ENCODE measurements at regions not wholly inside any gene's neighbourhood (a gene's known extent, or its start where the extent isn't known, plus 50 kb on each side); places are given as distances from the start of the nearest gene placed in this dataset.

GRCh38 chr11:106344394-106344793 is 266.9 kb downstream of the AASDHPPT start:
- DNase-seq, result no peak

- no peak for DNase-seq
These were observed 267.5 kb downstream of the AASDHPPT start for GRCh38 chr11:106344966-106345365.

DNA sequence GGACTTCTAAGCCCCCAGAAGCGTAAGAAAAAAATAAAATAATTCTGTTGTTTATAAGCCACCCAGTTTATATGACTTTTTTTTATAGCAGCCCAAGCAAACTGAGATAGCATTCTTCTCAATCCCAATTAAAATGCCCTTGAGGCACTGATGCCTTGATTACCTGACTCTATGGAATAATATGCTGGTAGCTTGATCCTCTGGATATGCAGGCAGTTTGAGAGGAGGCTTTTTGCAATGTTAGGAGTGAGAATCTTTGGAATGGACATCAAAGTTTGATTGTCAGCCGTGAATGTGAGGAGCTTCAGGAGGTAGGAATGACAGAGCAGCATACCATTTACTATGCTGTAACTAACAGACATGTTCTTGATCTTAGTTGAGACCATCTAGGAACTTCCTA is 275.6 kb downstream of the AASDHPPT start:
- no peak for DNase-seq

DNA sequence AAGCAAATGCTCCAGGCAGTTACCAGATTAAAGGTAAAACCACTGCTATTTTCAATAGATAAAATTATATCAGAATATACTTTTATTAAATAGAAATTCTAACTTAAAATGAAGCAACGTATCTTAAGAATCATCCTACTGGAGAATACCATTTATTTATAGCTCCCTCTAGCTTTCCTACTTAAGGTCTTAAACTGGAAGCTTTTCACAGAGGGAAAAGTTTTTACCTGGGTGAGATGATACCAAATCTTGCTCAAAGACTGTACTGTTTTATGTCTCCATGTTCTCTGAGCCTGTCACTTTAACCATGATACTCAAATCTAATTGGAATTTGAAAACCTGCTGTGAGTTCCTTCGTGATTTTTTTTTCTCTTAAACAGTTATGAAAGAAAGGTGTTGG is 291.8 kb downstream of the AASDHPPT start:
- peak; percentile 45 for DNase-seq

GRCh38 chr11:106378513-106379179 is 301.2 kb downstream of the AASDHPPT start:
- DNase-seq, result no peak

DNA sequence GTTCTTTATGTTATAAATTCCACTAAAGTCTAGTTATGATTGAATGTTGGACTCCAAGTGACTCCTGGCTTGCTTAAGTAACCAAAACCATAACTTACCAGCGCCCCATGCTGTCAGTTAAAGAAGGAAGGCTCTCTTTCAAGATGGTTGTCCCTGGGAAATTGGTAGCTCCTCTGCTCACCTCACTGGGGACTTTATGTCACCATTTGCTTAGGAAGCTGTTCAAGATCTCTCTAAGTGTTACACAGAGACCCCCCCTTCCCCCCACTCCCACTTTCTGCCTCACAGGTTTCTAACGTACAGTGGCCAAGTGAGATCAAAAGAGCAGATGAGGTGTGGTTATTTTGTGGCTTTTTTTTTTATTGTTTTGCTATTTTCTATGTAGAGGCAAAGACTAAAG is 301.8 kb downstream of the AASDHPPT start:
- DNase-seq, result no peak

GRCh38 chr11:106379712-106380111 is 302.2 kb downstream of the AASDHPPT start:
- no peak for DNase-seq

DNA sequence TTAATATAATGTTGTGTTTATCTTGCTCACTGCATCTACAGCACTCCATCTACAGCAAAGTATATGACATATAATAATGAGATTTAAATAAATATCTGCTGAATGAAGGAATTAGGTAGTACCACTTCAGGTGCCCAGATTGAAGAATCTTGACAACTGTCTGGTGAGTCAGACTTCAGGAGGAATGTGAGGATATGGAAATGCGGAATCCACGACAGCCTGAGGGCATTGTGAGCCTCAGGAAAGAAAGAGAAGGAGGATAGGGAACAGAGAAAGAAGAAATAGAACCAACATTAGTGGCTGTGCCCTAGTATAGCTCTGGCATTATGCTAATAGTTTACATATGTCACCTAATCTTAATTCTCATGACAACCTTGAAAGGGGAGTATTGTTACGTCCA is 304.4 kb downstream of the AASDHPPT start:
- no peak for DNase-seq

DNA sequence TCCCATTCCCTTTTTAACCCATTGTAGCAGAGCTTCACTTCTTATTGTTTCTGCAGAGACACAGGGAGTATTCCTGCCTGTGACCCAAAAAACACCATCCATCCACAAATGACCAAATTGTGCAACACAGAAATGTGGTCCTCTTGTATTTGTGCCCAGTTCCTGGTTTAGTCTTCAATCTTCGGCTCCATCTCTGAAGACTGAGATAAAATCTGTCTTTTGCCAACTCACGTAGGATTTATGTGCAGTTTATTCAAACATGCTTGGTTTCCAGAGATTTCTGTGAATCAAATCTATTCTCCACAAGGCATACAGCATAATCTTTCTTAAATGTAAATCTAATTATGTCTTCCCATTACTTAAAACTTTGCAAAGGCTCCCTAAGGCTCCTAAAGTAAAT is 307.0 kb downstream of the AASDHPPT start:
- no peak for DNase-seq

DNA sequence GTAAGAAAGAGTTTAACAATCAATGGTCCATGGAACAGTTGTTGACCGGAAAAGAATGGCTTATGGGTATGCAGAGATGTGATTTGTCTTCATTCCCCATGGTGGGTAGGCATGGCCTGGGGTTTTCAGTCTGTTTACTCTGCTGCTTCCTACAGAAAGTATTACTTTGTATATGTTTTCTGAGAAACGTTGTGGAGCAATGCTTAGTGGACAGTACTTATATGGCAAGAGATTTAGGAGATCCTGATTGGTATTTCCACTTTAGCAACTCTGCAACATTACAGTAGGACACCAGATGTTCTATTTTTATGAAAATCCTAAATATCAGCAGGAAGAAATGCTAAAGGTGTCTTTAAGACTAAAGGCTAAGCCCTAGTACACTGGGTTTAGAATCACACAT is 309.1 kb downstream of the AASDHPPT start:
- DNase-seq, result no peak

GRCh38 chr11:106389101-106389500 is 311.6 kb downstream of the AASDHPPT start:
- peak; percentile 42 for DNase-seq

- no peak for DNase-seq
These were observed 312.6 kb downstream of the AASDHPPT start for GRCh38 chr11:106390078-106390477.

GRCh38 chr11:106391771-106392420 is 314.4 kb downstream of the AASDHPPT start:
- DNase-seq, result peak; percentile 43

GRCh38 chr11:106395716-106396349 is 318.4 kb downstream of the AASDHPPT start:
- no peak for DNase-seq

DNA sequence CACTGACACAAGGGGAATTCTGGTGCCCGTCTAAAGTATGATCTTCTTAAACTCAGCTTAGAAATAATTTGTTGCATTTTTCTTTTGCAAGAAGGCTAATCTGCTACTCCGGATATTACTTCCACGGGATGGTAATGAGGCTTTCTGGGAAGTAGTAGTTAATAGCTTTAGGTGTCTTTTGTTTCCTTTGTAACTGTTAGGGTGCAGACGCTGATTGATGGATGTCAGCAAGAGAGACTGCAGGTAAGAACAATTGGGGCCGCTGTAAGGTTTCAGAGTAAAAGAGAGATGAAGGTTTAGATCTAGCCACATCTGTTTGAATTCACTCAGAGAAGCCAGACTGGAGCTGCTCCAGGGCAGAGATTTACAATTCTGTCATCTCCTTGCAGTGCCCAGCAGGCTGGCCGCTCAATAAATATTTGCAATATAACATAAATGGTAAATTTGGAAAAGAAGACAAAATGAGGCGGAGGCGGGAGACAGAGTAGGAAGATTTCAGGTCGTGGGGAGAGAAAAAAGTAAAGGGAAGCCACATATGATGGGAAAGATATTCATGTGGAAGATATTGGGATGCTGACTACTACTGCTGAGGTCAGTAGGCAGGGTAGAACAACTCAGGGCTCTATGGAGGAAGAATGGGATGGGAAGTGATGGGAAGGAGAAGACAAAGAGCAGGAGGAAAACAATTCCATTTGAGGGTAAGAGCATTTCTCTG is 320.5 kb downstream of the AASDHPPT start:
- DNase-seq, result no peak

GRCh38 chr11:106398502-106399075 is 321.1 kb downstream of the AASDHPPT start:
- DNase-seq, result peak; percentile 66

DNA sequence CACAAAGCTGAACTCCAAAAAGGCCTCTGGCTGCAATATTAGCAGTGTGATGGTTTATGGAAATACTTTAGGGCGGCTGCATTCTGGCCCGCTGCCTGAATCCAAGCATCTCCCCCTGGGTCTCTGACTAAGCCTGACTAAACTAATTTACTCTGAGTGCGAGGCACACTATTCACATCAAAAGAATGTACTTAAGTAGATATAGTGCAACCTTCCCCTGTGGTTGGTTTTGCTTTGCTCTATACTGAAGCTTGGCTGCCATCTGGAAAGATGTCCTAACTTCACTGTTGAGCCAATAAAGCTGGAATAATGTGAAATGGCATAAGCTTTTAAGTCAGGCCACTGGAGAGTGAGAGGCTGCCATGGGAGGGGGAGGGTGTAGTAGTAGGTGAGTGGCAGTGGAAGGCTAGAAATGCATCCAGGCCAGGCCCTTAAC is 321.6 kb downstream of the AASDHPPT start:
- peak; percentile 93 for DNase-seq

GRCh38 chr11:106399624-106400023 is 322.2 kb downstream of the AASDHPPT start:
- DNase-seq, result no peak

- DNase-seq, result no peak
These were observed 323.6 kb downstream of the AASDHPPT start for GRCh38 chr11:106400949-106401570.

GRCh38 chr11:106403751-106404150 is 326.3 kb downstream of the AASDHPPT start:
- DNase-seq, result no peak

- DNase-seq, result no peak
These were observed 331.8 kb downstream of the AASDHPPT start for GRCh38 chr11:106409222-106409621.

GRCh38 chr11:106409671-106410070 is 332.2 kb downstream of the AASDHPPT start:
- no peak for DNase-seq

DNA sequence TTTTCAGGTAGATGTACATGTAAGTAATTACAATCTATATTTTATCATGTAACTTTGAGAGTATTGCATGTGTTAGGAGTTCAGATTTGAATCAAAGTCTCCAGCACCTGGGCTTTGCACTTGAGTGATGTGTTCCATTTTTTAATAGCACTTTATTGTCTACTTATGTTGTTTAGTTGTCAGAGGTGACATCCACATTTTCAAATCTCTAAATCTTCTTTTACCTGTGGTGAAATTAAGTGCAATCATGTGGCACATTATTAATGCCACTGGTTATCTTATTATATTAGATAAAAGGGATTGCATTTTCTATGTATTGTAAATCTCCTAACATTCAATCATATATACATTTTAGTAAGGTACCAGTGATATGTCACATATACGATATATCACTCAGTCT is 333.4 kb downstream of the AASDHPPT start:
- DNase-seq, result no peak

Measured in kidney glomerular epithelial cell (primary cell).